ENCODE measurements at regions not wholly inside any gene's neighbourhood (a gene's known extent, or its start where the extent isn't known, plus 50 kb on each side); places are given as distances from the start of the nearest gene placed in this dataset.

DNA sequence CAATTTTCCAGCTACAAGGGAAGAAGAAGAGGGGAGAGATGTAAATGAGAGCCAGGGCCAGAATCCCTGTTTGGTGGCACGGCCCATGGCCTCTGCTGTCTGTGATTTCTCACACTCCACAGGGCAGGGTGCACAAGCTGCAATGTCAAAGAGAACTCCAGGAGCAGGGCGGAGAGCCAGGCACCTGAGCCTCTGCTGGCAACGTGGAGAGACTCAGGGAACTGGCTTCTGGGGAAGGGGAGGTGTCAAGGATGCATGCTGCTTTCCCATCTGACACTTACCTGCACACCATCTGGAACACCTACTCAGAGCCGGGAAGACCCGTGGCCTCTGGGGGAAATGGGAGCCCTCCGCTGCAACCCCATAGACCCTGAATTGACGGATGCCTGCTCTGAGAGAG lies 507.5 kb upstream of the NR2F2 start:
- TF ChIP-seq CTCF (conservative IDR thresholded peaks at IDR 0.05; ENCODE audit: low read depth, low read length) (no peak), EZH2 (IDR thresholded peaks at IDR 0.05; ENCODE audit: borderline replicate concordance, low read depth, low read length, poor library complexity, severe bottlenecking) (no peak)
- Histone ChIP-seq H3K27ac (ENCODE audit: low read depth, low read length, poor library complexity, severe bottlenecking) (no peak overlapping the region), H3K27me3 (replicated peaks; ENCODE audit: insufficient read depth, low read depth, low read length, poor library complexity) (no peaks in the 10 kb centered on the region), H3K36me3 (ENCODE audit: insufficient read depth, low read length, poor library complexity, severe bottlenecking) (no peaks in the 10 kb centered on the region), H3K9me3 (ENCODE audit: low read depth, low read length, poor library complexity, severe bottlenecking) (no peaks in the 10 kb centered on the region), H3K4me1 (ENCODE audit: insufficient read depth, low read length, poor library complexity, severe bottlenecking) (no peaks in the 10 kb centered on the region), H3K4me3 (ENCODE audit: low read depth, low read length, poor library complexity, severe bottlenecking) (no peak overlapping the region)
- CTCF ChIA-PET = no interaction called here
- BruUV-seq (replicated peaks) = no TSS peak
- intact Hi-C loops (cut with micrococcal nuclease; ENCODE audit: unreplicated experiment) = no loop called here
- POLR2A ChIA-PET (ENCODE audit: low non-redundant PET) = no interaction called here
- no peak for DNase-seq (ENCODE audit: low spot score)

- no peak for DNase-seq (ENCODE audit: low spot score)
- no peak for TF ChIP-seq CTCF (conservative IDR thresholded peaks at IDR 0.05; ENCODE audit: low read depth, low read length)
- no peak for TF ChIP-seq EZH2 (IDR thresholded peaks at IDR 0.05; ENCODE audit: borderline replicate concordance, low read depth, low read length, poor library complexity, severe bottlenecking)
- Histone ChIP-seq H3K36me3 (ENCODE audit: insufficient read depth, low read length, poor library complexity, severe bottlenecking) (no peaks in the 10 kb centered on the region), H3K9me3 (ENCODE audit: low read depth, low read length, poor library complexity, severe bottlenecking) (no peaks in the 10 kb centered on the region), H3K27me3 (replicated peaks; ENCODE audit: insufficient read depth, low read depth, low read length, poor library complexity) (no peaks in the 10 kb centered on the region), H3K4me1 (ENCODE audit: insufficient read depth, low read length, poor library complexity, severe bottlenecking) (no peaks in the 10 kb centered on the region), H3K4me3 (ENCODE audit: low read depth, low read length, poor library complexity, severe bottlenecking) (no peak overlapping the region), H3K27ac (ENCODE audit: low read depth, low read length, poor library complexity, severe bottlenecking) (no peak overlapping the region)
- ChIA-PET POLR2A (ENCODE audit: low non-redundant PET) (no interaction called here), CTCF (no interaction called here)
- BruUV-seq (replicated peaks) = no TSS peak
- intact Hi-C loops (cut with micrococcal nuclease; ENCODE audit: unreplicated experiment) = no loop called here
Observed at GRCh38 chr15:95825208-95825607, 505.3 kb upstream of the NR2F2 start.

DNA sequence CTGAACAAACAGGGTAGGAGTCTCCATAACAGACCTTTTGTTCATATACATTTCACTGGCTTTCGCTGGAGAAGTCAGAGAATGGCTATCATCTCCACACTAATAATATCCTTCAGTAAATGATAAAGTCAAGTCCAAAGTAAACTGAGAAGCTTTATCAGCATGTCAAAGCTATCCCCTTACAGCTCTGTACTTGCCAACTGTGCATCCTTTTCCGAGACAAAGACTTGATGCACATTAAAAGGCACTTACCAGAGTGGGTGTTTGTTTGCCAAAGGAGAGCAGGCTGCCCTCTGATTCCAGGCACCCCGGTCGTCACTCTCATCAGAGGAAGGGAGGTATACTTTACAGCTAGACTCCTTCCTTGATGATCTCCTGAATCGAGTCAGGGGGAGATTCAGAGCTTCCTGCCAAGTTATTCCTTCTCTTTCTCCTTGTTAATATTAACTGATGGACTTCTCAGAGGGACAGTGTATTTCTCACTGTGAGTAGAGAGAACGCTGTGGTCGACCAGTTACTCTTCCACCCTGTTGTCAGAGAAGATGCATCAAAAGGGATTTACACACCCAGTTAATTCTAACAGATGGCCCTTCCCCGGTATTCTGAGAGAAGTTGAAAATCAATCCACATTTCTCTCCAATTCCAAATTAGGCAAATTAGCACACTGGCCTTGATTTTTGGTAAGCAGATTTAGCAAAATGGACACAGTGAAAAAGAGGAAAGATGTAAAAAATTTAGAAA lies 504.7 kb upstream of the NR2F2 start:
- Histone ChIP-seq H3K4me1 (ENCODE audit: insufficient read depth, low read length, poor library complexity, severe bottlenecking) (no peaks in the 10 kb centered on the region), H3K4me3 (ENCODE audit: low read depth, low read length, poor library complexity, severe bottlenecking) (no peak overlapping the region), H3K27me3 (replicated peaks; ENCODE audit: insufficient read depth, low read depth, low read length, poor library complexity) (no peaks in the 10 kb centered on the region), H3K27ac (ENCODE audit: low read depth, low read length, poor library complexity, severe bottlenecking) (no peak overlapping the region), H3K9me3 (ENCODE audit: low read depth, low read length, poor library complexity, severe bottlenecking) (no peaks in the 10 kb centered on the region), H3K36me3 (ENCODE audit: insufficient read depth, low read length, poor library complexity, severe bottlenecking) (no peaks in the 10 kb centered on the region)
- DNase-seq (ENCODE audit: low spot score) = no peak
- no peak for TF ChIP-seq EZH2 (IDR thresholded peaks at IDR 0.05; ENCODE audit: borderline replicate concordance, low read depth, low read length, poor library complexity, severe bottlenecking)
- no peak for TF ChIP-seq CTCF (conservative IDR thresholded peaks at IDR 0.05; ENCODE audit: low read depth, low read length)
- no TSS peak for BruUV-seq (replicated peaks)
- POLR2A ChIA-PET (ENCODE audit: low non-redundant PET) = no interaction called here
- CTCF ChIA-PET = no interaction called here
- intact Hi-C loops (cut with micrococcal nuclease; ENCODE audit: unreplicated experiment) = no loop called here
